Stimulated activated CD8-positive, alpha-beta memory T cell treated with anti-CD3 and anti-CD28 coated beads, Interleukin-4, amount 100 ng/mL, for 48 hours (primary cell): ENCODE measurements at regions not wholly inside any gene's neighbourhood (a gene's known extent, or its start where the extent isn't known, plus 50 kb on each side); places are given as distances from the start of the nearest gene placed in this dataset.
"Not testable (repeated sequence)": the region's sequence is repeated elsewhere in the genome, so short reads cannot be mapped to it uniquely, and the experiment has no call there.

ENCODE experiments used
- DNase-seq: peaks from one replicate; pipeline ENCODE4 v3.0.0-alpha.2; 2020

GRCh38 chr7:110529175-110529574 lies 561.8 kb upstream of the LRRN3 start:
- DNase-seq: no peak

DNA sequence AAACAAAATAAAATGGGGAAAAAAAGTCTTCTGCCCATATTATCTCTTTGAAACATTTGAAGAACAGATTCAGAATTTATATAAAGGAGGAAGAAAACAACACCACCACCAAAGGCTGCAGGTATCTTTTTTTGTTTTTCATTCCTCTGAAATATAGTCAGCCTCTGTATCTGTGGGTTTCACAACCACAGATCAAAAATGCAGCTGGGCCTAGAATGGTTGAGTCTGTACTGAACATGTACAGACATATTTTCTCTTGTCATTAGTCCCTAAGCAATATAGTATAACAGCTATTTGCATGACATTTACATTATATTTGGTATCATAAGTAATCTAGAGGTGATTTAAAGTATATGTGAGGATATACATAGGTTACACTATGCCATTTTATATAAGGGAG lies 559.7 kb upstream of the LRRN3 start:
- DNase-seq: no peak

DNA sequence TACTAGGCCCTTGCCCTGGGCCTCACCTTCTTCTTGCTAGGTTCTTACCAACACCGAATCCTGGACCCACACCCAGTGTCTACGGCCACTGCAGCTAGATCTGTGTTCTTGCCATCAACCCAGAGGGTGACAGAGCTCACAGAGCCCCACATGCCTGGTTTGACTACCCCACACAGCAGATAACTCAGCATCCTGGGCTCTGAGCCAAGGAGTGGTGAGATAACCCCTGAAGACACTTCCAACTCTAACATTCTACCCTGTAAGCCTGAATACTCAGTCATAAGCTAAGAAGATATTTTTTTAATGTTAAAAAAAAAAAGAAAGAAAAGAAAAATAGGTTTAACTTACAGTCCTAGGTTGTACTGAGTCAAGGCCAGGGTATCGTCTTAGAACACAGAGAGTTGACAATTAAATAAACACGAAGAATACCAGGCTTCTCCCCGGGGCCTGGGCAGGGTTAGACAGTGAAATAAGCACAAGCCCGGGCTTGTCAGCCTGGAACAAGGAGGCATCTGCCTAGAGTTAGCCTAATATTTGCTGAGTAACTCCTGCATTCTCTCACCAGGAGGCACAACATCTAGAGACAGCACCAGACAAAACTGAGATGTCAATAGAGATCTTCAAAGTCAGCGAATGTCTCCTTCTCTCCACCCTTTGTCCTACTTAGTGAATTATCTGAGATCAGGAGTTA lies 556.5 kb upstream of the LRRN3 start:
- DNase-seq: no peak

DNA sequence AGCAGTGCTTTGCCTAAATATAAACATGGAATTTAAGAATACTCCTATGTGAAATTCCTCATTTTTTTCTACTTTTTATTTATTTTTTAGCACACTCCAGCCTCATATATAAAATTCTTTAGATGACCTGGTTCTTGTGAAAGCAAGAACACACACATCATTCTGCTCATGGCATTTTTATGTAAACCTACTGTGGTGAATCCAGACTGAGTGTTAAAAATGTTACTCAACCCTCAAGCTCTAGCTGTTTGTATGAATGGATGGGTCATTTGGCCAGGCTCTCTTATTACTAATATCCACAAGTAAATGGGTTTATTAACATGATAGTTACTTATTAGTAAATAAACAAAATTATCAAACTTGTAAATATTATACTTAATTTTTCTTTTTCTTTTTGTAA lies 551.7 kb upstream of the LRRN3 start:
- DNase-seq: no peak

- no peak for DNase-seq
These were observed 549.0 kb upstream of the LRRN3 start for GRCh38 chr7:110541962-110542361.

DNA sequence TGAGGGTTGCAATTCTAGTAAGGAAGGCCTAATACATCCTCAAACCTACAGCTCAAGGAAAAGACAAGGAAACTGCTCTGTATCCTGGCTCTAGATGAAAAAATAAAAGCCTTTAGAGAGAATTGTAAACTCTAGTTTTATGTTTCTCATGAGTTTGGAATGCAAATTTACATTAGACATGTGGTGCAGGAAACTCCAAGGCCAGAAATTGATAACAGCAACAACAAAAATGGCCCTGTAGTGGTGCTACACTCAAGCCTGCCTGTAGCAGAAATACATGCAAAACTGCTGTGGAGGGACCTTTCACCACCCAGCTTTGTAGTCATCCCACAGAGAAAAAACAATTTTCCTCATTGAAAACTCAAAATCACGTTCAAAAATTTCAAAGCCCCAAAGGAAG lies 546.7 kb upstream of the LRRN3 start:
- DNase-seq: no peak

DNA sequence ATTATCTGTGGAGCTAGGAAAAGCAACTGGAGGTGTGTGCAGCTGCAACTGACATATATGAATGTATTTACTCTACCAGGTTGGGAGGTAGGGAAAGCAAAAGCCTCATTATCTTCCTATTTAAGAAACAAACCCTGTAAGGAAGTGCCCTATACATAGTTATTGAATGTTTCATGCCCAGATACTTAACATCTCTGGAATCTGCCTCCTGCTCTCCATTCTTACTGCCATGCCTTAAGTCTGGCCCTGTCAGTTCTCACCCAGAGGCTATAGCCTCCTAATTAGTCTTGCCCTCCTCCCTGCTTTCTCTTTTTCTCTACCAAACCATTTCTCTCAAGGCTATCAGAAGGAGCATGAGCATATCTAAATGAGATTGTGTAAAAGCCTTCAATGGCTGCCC lies 542.6 kb upstream of the LRRN3 start:
- no peak for DNase-seq

- DNase-seq: no peak
These were observed 533.8 kb upstream of the LRRN3 start for GRCh38 chr7:110557136-110557535.

- DNase-seq: not testable (repeated sequence)
These were observed 527.6 kb upstream of the LRRN3 start for GRCh38 chr7:110563286-110563685.

DNA sequence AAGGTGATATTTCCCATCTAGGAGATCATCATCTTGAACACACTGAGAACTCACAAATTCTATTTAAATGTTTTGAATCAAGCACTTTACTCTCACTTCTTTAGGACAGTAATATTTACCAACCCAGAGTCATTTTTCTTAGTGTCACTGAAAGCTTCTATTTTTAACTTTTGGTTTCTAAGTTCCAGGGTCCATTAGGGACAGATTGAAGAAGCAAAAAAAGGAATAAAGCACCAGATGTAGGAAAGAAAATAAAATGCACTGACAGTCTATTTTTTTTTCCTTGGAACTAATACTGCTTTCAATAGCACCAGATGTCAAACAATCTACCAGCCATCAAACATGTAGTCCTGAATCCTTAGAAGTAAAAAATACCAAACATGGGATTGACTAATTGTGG lies 526.7 kb upstream of the LRRN3 start:
- DNase-seq: no peak

GRCh38 chr7:110568388-110568787 lies 522.5 kb upstream of the LRRN3 start:
- no peak for DNase-seq

GRCh38 chr7:110568932-110569331 lies 522.0 kb upstream of the LRRN3 start:
- no peak for DNase-seq

GRCh38 chr7:110569486-110570205 lies 521.3 kb upstream of the LRRN3 start:
- DNase-seq: no peak

DNA sequence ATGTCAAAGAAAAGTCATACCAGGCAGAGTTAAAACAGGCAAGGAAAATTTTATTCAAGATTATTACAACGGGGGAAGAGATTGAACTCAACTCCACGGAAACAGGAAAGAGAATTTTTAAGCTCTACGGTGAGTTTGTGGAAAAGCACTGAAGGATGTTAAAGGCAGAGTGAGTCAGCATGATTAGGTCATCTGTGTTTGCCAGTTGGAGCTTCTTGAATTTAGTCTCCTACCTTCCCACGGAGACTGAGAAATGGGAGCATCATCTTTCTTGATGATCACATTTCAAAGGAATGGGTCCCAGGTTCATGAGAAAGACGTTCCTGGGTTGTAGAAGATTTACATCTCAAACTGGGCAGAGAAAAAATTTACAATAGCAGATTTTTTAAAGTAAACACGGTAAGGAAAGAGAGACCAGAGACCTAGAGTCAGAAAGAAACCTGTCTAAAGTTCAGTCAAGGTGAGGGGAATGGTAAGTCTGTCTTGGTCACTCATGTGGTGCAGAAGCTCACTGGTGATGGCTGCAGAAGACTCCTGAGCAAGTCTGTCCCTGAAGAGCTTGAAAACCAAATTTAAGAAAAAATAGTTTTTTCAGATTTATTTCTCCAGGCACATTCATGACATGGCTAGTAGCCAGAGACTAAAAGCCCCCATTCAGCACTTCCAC lies 516.9 kb upstream of the LRRN3 start:
- no peak for DNase-seq

GRCh38 chr7:110587294-110587693 lies 503.6 kb upstream of the LRRN3 start:
- DNase-seq: no peak

DNA sequence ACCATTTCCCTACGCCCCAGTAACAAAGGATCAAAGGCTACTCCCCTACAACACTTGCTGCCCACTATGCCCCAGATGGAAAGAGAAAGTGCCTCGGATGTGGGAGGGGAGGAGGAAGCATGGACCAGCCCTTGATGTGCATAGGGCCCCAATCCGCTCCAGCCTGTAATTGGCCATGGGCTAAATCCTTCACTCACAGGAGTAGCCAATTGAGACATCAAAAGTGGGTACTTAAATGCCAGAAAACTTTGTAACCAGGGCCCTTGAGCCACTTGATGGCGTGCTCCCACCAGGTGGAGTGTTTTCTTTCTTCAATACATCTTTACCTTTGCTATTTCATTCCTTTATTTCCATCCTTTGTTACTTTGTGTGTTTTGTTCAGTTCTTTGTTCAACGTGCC lies 500.5 kb upstream of the LRRN3 start:
- no peak for DNase-seq

DNA sequence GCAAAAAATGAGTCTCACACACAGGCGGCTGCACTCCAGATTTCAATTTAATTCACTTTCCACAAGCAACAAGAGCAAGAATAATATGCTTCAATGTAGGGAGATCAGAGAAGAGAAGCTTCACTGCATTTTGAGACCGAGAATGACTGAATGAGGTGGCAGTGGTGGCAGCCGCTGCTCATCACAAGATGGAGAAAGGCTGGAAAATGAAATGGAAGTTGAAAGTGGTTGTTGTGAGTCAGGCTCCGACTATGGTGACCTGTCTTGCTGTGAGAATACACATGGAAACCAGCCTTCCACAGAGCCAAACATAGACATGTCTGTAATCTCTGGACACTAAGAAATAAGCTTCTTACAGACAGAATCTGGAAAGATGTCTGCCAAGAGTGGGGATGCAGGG lies 499.6 kb upstream of the LRRN3 start:
- DNase-seq: no peak

GRCh38 chr7:110592557-110592956 lies 498.4 kb upstream of the LRRN3 start:
- DNase-seq: no peak

- no peak for DNase-seq
These were observed 497.6 kb upstream of the LRRN3 start for GRCh38 chr7:110593355-110593754.

DNA sequence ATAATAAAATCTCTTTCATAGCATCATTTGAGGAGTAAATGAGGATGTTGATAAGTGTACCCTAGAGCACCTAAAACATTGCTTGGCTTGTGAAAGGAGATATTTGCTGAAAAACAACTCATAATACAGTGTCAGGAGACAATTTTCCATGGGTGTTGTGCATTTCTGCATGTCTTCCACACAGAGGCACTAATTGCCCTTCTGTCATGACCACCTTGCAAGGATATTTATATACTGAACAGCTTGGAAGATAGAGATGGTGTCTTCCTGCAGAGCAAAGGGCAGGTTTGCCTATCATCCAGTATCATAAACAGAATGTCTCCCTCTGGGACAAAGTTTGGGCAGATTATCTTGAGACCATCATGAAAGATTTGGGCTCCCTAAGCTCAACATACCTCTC lies 495.2 kb upstream of the LRRN3 start:
- no peak for DNase-seq

DNA sequence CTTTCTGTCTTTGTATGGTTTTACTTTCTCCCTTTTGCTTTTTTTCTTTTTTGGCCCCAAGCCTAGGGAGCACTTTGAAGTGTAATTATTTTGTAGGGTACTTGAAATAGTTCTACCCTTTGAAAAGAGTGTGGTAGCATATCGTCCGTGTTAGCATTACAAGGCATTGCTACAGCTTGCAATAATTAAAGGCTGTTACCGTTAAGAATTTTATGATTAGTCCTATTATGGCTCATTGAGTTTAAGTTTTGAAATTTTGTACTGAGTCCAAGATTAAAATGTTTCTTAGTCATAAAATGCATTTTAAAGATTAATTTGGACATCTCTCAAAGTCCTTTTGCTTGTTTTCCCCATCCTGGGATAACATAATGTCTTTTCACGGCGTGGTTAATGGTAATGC lies 490.0 kb upstream of the LRRN3 start:
- no peak for DNase-seq

DNA sequence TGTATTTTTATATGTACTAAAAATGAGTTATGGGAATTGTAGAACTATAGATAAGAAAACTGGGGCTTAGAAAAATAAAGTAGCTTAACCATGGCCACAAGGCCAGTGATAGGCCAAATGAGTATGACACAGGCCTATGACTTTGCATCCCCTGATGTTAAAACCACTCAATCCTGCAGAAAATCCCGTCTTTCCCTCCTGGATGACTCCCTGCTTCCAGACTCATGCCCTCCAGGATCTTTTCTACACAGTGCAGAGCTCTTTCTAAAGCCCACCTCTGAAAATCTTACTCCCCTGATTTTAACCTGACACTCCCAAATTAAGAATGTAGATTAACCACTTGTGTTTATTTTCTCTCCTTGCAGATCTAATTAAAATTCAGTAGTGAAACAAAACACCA lies 489.2 kb upstream of the LRRN3 start:
- no peak for DNase-seq

- DNase-seq: no peak
These were observed 486.7 kb upstream of the LRRN3 start for GRCh38 chr7:110604206-110604605.

GRCh38 chr7:110604885-110605284 lies 486.0 kb upstream of the LRRN3 start:
- DNase-seq: no peak
